Spleen (tissue), 7 donors: ENCODE measurements at regions not wholly inside any gene's neighbourhood (a gene's known extent, or its start where the extent isn't known, plus 50 kb on each side); places are given as distances from the start of the nearest gene placed in this dataset.
"Not testable (repeated sequence)": the region's sequence is repeated elsewhere in the genome, so short reads cannot be mapped to it uniquely, and the experiment has no call there.

Experiments used
- CTCF ChIP-seq, 11 experiments: fragments of 200-600 bp in 7 of 11; fragments of 450-650 bp in 4 of 11; sonication (generic) in 4 of 11; IDR thresholded peaks in 8 of 11; conservative IDR thresholded peaks in 3 of 11; 1 replicate in 7 of 11; 2 replicates in 4 of 11; pipeline versions ENCODE4 v1.4.0 to v1.8.0; 2016 to 2021; ENCODE audit warnings: antibody characterized with exemption in 11 of 11, inconsistent platforms in 4 of 11, mild to moderate bottlenecking in 1 of 11
- POLR2A ChIP-seq, 3 donors: fragments of 450-650 bp; IDR thresholded peaks; one replicate each; pipeline ENCODE4 v1.5.1; 2017; ENCODE audit warnings: antibody characterized with exemption in 3 of 3, mild to moderate bottlenecking in 1 of 3
- donor health status: DM: no; HTN: no; CAD: no; lungs with moderate emphysema.
- donor health status: DM: no; HTN: no; CAD: no.
- donor health status: DM: no; HTN: no; CAD: no.

GRCh38 chr7:79976711-79977020 lies 158.0 kb upstream of the GNAI1 start:
- not testable (repeated sequence) for TF ChIP-seq CTCF (IDR thresholded peaks at IDR 0.05 in 8 of 11, conservative IDR thresholded peaks at IDR 0.05 in 3 of 11); POLR2A (IDR thresholded peaks at IDR 0.05)
